A549 (cell line): ENCODE measurements at regions not wholly inside any gene's neighbourhood (a gene's known extent, or its start where the extent isn't known, plus 50 kb on each side); places are given as distances from the start of the nearest gene placed in this dataset.

Source experiments
- ATAC-seq, 2 experiments: fragments of 200-7000 bp in 1 of 2; fragments of >200 bp in 1 of 2; cut with Nextera tagmentation in 1 of 2; cut with Tn5 transposase in 1 of 2; 3 replicates each; pipeline versions ENCODE4 v1.8.0 to v1.9.1; 2018 to 2020; ENCODE audit warnings: mild to moderate bottlenecking in 1 of 2, moderate library complexity in 1 of 2
- CTCF ChIA-PET: fragments of 300-600 bp; sonication (Branson Sonifier 250); formaldehyde crosslinking; extraction: SDS; loops from one replicate; lab custom pipeline; 2021; ENCODE audit warnings: antibody characterized with exemption, inconsistent platforms; lab: Yijun Ruan, JAX
- POLR2A ChIA-PET: fragments of 350-600 bp; formaldehyde crosslinking; extraction: SDS; loops from one replicate; lab custom pipeline; 2021; ENCODE audit warnings: antibody characterized with exemption, inconsistent platforms; lab: Yijun Ruan, JAX
- DNase-seq, 2 experiments: peaks; one replicate each; pipeline versions ENCODE4 v3.0.0 to v3.0.0-alpha.2; 2011 to 2016; ENCODE audit warnings: low read depth in 1 of 2, low spot score in 1 of 2
- FAIRE-seq: peaks from 2 replicates; lab custom pipeline; 2011; peaks lifted over from hg19 to GRCh38; lab: Jason Lieb, UNC
- H3K27ac ChIP-seq, 2 experiments: fragments of >200 bp; sonication (Bioruptor Twin); formaldehyde crosslinking; 3 replicates each; pipeline ENCODE4 v1.5.1; 2016 to 2017
- H3K4me1 ChIP-seq: fragments of >200 bp; sonication (Bioruptor Twin); formaldehyde crosslinking; 3 replicates; pipeline ENCODE4 v1.6.1; 2016
- H3K4me2 ChIP-seq: fragments of >200 bp; sonication (Bioruptor Twin); formaldehyde crosslinking; 3 replicates; pipeline ENCODE4 v1.6.1; 2016
- H3K4me3 ChIP-seq: fragments of >200 bp; sonication (Bioruptor Twin); formaldehyde crosslinking; 3 replicates; pipeline ENCODE4 v1.5.1; 2016
- H3K9me3 ChIP-seq: fragments of >200 bp; sonication (Bioruptor Twin); formaldehyde crosslinking; 3 replicates; pipeline ENCODE4 v1.6.1; 2016
- BHLHE40 ChIP-seq: IDR thresholded peaks from 2 replicates; pipeline ENCODE4 v1.6.1; 2012; ENCODE audit warnings: low read depth, low read length, inconsistent platforms
- CEBPB ChIP-seq, 2 experiments: fragments of >200 bp in 1 of 2; sonication (Bioruptor Twin) in 1 of 2; formaldehyde crosslinking in 1 of 2; IDR thresholded peaks; 2 replicates each; pipeline ENCODE4 v1.6.1; 2012 to 2016
- CHD2 ChIP-seq: fragments of 150-350 bp; IDR thresholded peaks from 2 replicates; pipeline ENCODE4 v1.6.1; 2014; ENCODE audit warnings: low read length; ENCODE audit not compliant: partially characterized antibody
- CTCF ChIP-seq: fragments of >200 bp; sonication (Bioruptor Twin); formaldehyde crosslinking; IDR thresholded peaks from 3 replicates; pipeline ENCODE4 v1.5.1; 2016
- E2F6 ChIP-seq: IDR thresholded peaks from 2 replicates; pipeline ENCODE4 v1.6.1; 2012; ENCODE audit warnings: low read depth, borderline replicate concordance
- EHF ChIP-seq: fragments of 250-450 bp; sonication (Bioruptor Pico); IDR thresholded peaks from 2 replicates; pipeline ENCODE4 v1.5.0; 2020; ENCODE audit warnings: mild to moderate bottlenecking
- ELK1 ChIP-seq: fragments of 150-350 bp; IDR thresholded peaks from 2 replicates; pipeline ENCODE4 v1.6.1; 2014; ENCODE audit warnings: low read depth, mild to moderate bottlenecking, low read length
- FOSB ChIP-seq: fragments of 250-450 bp; sonication (Bioruptor Pico); IDR thresholded peaks from 2 replicates; pipeline ENCODE4 v1.5.0; 2020; ENCODE audit warnings: mild to moderate bottlenecking, moderate library complexity
- FOSL2 ChIP-seq, 2 experiments: fragments of 450-650 bp in 1 of 2; fragments of >200 bp in 1 of 2; sonication (Bioruptor Twin) in 1 of 2; formaldehyde crosslinking; IDR thresholded peaks; 2 replicates each; pipeline versions ENCODE4 v1.5.0 to v1.6.1; 2016 to 2020; ENCODE audit warnings: mild to moderate bottlenecking in 1 of 2, moderate library complexity in 1 of 2
- FOXS1 ChIP-seq: fragments of 250-450 bp; sonication (Bioruptor Pico); IDR thresholded peaks from 2 replicates; pipeline ENCODE4 v1.5.0; 2020; ENCODE audit warnings: mild to moderate bottlenecking, moderate library complexity
- HDAC2 ChIP-seq: fragments of 200-600 bp; sonication (generic); IDR thresholded peaks from 2 replicates; pipeline ENCODE4 v1.6.1; 2016
- HOXA7 ChIP-seq: fragments of 250-450 bp; sonication (Bioruptor Pico); IDR thresholded peaks from 2 replicates; pipeline ENCODE4 v1.5.0; 2020; ENCODE audit warnings: mild to moderate bottlenecking, moderate library complexity
- KDM5A ChIP-seq: fragments of 200-600 bp; sonication (generic); IDR thresholded peaks from 2 replicates; pipeline ENCODE4 v1.6.1; 2016; ENCODE audit warnings: antibody characterized with exemption, mild to moderate bottlenecking
- MYC ChIP-seq: IDR thresholded peaks from 2 replicates; pipeline ENCODE4 v1.6.1; 2012; ENCODE audit warnings: mild to moderate bottlenecking, inconsistent platforms, low read length, improper control_type of control experiment, borderline replicate concordance
- NR3C1 ChIP-seq: fragments of >200 bp; sonication (Bioruptor Twin); formaldehyde crosslinking; IDR thresholded peaks from 3 replicates; pipeline ENCODE4 v1.6.1; 2017
- PHF8 ChIP-seq: fragments of 200-600 bp; sonication (generic); IDR thresholded peaks from 2 replicates; pipeline ENCODE4 v1.6.1; 2016; ENCODE audit warnings: low read depth, mild to moderate bottlenecking, antibody characterized with exemption, moderate library complexity, borderline replicate concordance
- POLR2AphosphoS2 ChIP-seq: conservative IDR thresholded peaks from 2 replicates; pipeline ENCODE4 v1.6.1; 2012; ENCODE audit warnings: low read length, improper control_type of control experiment, inconsistent platforms
- RAD21 ChIP-seq, 2 experiments: fragments of >200 bp in 1 of 2; sonication (Bioruptor Twin) in 1 of 2; formaldehyde crosslinking in 1 of 2; IDR thresholded peaks in 1 of 2; conservative IDR thresholded peaks in 1 of 2; 2 replicates in 1 of 2; 3 replicates in 1 of 2; pipeline ENCODE4 v1.6.1; 2012 to 2018; ENCODE audit warnings: inconsistent platforms in 1 of 2
- RCOR1 ChIP-seq: fragments of 150-350 bp; IDR thresholded peaks from 2 replicates; pipeline ENCODE4 v1.6.1; 2014; ENCODE audit warnings: antibody characterized with exemption, low read length, low read depth
- SREBF2 ChIP-seq: fragments of 450-650 bp; IDR thresholded peaks from 2 replicates; pipeline ENCODE4 v1.6.1; 2014; ENCODE audit warnings: mild to moderate bottlenecking, moderate library complexity
- ZSCAN20 ChIP-seq: fragments of 250-450 bp; sonication (Bioruptor Pico); IDR thresholded peaks from 2 replicates; pipeline ENCODE4 v1.8.0; 2022; ENCODE audit warnings: mild to moderate bottlenecking, moderate library complexity
- WGBS: methylation state at CpG from one replicate; pipeline ENCODE4 v1.1.6; 2017; ENCODE audit errors: missing lambda C conversion rate; 5-methylcytosine and 5-hydroxymethylcytosine counted together
- TF ChIP-seq, protein P1 (sequence below): fragments of 450-650 bp; IDR thresholded peaks from 2 replicates; pipeline ENCODE4 v1.6.1; 2014; ENCODE audit warnings: antibody characterized with exemption
- TF ChIP-seq, protein P2 (sequence below): IDR thresholded peaks from 2 replicates; pipeline ENCODE4 v1.6.1; 2012
- TF ChIP-seq, protein P3 (sequence below): fragments of 250-450 bp; sonication (Bioruptor Pico); IDR thresholded peaks from 2 replicates; pipeline ENCODE4 v1.5.0; 2021; ENCODE audit warnings: mild to moderate bottlenecking, moderate library complexity, borderline replicate concordance

DNA sequence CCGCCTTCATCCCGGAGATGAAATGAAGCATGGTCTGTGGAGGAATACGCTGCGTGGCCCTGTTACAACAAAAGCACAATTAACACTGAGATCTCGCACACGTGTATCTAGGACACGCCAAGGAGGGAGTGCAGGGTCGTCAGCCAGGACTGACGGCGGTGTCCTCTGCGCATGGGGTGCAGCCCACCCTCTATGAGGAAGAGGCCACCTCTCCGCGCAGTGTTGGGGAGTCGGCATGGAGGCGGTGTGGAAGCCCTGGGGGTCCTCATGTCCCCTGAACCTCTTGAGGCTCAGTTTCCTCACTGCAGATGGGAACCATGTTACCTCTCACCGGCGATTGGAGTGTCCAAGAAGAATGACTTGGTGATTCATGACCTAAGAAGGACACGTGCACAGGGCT lies 86.0 kb upstream of the ZNF236 start:
- ChIA-PET CTCF (no interaction called here), POLR2A (no interaction called here)
- TF ChIP-seq NR3C1 (no peak), MYC (no peak), KDM5A (no peak), CTCF (no peak), FOSB (CRISPR knock-in tag) (no peak), ELK1 (no peak), BHLHE40 (no peak), EHF (no peak), FOSL2 (IDR thresholded peaks at IDR 0.05) (no peak), FOSL2 (CRISPR knock-in tag; IDR thresholded peaks at IDR 0.05) (no peak), E2F6 (no peak), CEBPB (IDR thresholded peaks at IDR 0.05) (no peak), CHD2 (no peak), HDAC2 (no peak), SREBF2 (no peak), POLR2AphosphoS2 (no peak), PHF8 (no peak), FOXS1 (CRISPR knock-in tag) (no peak)
- TF ChIP-seq, protein P1, sequence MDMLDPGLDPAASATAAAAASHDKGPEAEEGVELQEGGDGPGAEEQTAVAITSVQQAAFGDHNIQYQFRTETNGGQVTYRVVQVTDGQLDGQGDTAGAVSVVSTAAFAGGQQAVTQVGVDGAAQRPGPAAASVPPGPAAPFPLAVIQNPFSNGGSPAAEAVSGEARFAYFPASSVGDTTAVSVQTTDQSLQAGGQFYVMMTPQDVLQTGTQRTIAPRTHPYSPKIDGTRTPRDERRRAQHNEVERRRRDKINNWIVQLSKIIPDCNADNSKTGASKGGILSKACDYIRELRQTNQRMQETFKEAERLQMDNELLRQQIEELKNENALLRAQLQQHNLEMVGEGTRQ: no peak
- TF ChIP-seq, protein P2, sequence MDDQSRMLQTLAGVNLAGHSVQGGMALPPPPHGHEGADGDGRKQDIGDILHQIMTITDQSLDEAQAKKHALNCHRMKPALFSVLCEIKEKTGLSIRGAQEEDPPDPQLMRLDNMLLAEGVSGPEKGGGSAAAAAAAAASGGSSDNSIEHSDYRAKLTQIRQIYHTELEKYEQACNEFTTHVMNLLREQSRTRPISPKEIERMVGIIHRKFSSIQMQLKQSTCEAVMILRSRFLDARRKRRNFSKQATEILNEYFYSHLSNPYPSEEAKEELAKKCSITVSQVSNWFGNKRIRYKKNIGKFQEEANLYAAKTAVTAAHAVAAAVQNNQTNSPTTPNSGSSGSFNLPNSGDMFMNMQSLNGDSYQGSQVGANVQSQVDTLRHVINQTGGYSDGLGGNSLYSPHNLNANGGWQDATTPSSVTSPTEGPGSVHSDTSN: no peak
- Histone ChIP-seq H3K4me2 (no peak overlapping the region), H3K4me3 (no peak overlapping the region), H3K4me1 (peaks cover 9% of the 10 kb centered on the region), H3K27ac (no peak overlapping the region), H3K9me3 (no peaks in the 10 kb centered on the region)
- ATAC-seq (no peak), DNase-seq (no peak), FAIRE-seq (no peak)
- 82% methylated on average over 15 of the region's 18 CpGs for WGBS

GRCh38 chr18:76730901-76731300 lies 91.5 kb upstream of the ZNF236 start:
- no peak for FAIRE-seq
- Histone ChIP-seq H3K9me3 (no peaks in the 10 kb centered on the region; the same call in 2 of the 3 replicates), H3K4me2 (no peak overlapping the region), H3K4me3 (no peak overlapping the region), H3K27ac (no peak overlapping the region), H3K4me1 (no peaks in the 10 kb centered on the region)
- POLR2A ChIA-PET: no interaction called here
- no peak for DNase-seq
- CTCF ChIA-PET: interaction anchor here (1.1 kb wide), 1 partner anchor 18 kb away, joined by 3 read pairs; no protein-coding TSS in a partner anchor
- no peak for ATAC-seq
- TF ChIP-seq ZSCAN20 (CRISPR knock-in tag) (no peak), CTCF (no peak), KDM5A (no peak), RAD21 (conservative IDR thresholded peaks at IDR 0.05 in 1 of 2, IDR thresholded peaks at IDR 0.05 in 1 of 2) (no peak), HOXA7 (no peak), BHLHE40 (no peak), RCOR1 (no peak), FOSL2 (IDR thresholded peaks at IDR 0.05) (no peak), FOSL2 (CRISPR knock-in tag; IDR thresholded peaks at IDR 0.05) (no peak)
- TF ChIP-seq, protein P3, sequence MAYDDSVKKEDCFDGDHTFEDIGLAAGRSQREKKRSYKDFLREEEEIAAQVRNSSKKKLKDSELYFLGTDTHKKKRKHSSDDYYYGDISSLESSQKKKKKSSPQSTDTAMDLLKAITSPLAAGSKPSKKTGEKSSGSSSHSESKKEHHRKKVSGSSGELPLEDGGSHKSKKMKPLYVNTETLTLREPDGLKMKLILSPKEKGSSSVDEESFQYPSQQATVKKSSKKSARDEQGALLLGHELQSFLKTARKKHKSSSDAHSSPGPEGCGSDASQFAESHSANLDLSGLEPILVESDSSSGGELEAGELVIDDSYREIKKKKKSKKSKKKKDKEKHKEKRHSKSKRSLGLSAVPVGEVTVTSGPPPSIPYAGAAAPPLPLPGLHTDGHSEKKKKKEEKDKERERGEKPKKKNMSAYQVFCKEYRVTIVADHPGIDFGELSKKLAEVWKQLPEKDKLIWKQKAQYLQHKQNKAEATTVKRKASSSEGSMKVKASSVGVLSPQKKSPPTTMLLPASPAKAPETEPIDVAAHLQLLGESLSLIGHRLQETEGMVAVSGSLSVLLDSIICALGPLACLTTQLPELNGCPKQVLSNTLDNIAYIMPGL (CRISPR knock-in tag): no peak
- 36% methylated on average over 2 of the region's 2 CpGs for WGBS
